MM.1S (cell line): ENCODE measurements at regions not wholly inside any gene's neighbourhood (a gene's known extent, or its start where the extent isn't known, plus 50 kb on each side); places are given as distances from the start of the nearest gene placed in this dataset.

Experiments used
- EZH2 ChIP-seq: fragments of 300-600 bp; sonication (generic); optimal IDR thresholded peaks from 2 replicates; pipeline ENCODE3; 2017; ENCODE audit warnings: low read depth, mild to moderate bottlenecking, antibody characterized with exemption, low read length, mixed read lengths
- EZH2phosphoT487 ChIP-seq: fragments of 300-600 bp; sonication (generic); IDR thresholded peaks from 2 replicates; pipeline ENCODE4 v1.6.1; 2018; ENCODE audit warnings: antibody characterized with exemption, low read length
- TF ChIP-seq, protein P1 (sequence below): fragments of 300-600 bp; sonication (generic); IDR thresholded peaks from 2 replicates; pipeline ENCODE4 v1.5.1; 2016; ENCODE audit warnings: antibody characterized with exemption, low read length, mixed read lengths

DNA sequence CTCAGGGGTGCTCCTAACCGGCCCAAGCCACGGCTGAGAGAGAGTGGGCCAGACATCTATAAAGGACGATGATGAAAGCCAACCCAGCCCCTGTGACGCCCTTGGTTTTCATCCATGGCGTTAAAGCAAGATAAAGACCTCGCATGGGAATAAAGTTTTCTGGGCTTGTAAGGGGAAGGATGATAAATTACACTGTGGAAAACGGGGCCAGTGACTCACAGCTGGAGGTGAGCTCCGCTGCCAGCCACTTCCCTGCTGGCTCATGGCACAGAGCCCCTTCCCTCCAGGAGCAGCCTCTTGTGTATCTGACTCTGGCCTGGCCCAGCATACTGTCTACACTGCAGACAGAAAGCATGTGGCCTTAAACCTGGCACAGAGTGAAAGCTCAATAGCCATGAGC is 503.2 kb upstream of the B3GAT1 start:
- TF ChIP-seq EZH2 (no peak), EZH2phosphoT487 (no peak)
- TF ChIP-seq, protein P1, sequence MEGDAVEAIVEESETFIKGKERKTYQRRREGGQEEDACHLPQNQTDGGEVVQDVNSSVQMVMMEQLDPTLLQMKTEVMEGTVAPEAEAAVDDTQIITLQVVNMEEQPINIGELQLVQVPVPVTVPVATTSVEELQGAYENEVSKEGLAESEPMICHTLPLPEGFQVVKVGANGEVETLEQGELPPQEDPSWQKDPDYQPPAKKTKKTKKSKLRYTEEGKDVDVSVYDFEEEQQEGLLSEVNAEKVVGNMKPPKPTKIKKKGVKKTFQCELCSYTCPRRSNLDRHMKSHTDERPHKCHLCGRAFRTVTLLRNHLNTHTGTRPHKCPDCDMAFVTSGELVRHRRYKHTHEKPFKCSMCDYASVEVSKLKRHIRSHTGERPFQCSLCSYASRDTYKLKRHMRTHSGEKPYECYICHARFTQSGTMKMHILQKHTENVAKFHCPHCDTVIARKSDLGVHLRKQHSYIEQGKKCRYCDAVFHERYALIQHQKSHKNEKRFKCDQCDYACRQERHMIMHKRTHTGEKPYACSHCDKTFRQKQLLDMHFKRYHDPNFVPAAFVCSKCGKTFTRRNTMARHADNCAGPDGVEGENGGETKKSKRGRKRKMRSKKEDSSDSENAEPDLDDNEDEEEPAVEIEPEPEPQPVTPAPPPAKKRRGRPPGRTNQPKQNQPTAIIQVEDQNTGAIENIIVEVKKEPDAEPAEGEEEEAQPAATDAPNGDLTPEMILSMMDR: no peak
